Hematopoietic multipotent progenitor cell treated with erythropoietin and hydrocortisone succinate and interleukin-3 and kit ligand, for 8 days (in vitro differentiated cells): ENCODE measurements at regions not wholly inside any gene's neighbourhood (a gene's known extent, or its start where the extent isn't known, plus 50 kb on each side); places are given as distances from the start of the nearest gene placed in this dataset.
"Not testable (repeated sequence)": the region's sequence is repeated elsewhere in the genome, so short reads cannot be mapped to it uniquely, and the experiment has no call there.

Source experiments
- DNase-seq: peaks from one replicate; pipeline ENCODE4 v3.0.0-alpha.2; 2015

GRCh38 chr11:79503028-79503427 lies 62.2 kb upstream of the TENM4 start:
- no peak for DNase-seq

GRCh38 chr11:79501707-79502106 lies 60.9 kb upstream of the TENM4 start:
- no peak for DNase-seq

GRCh38 chr11:79499929-79500328 lies 59.1 kb upstream of the TENM4 start:
- not testable (repeated sequence) for DNase-seq

- no peak for DNase-seq
These were observed 57.8 kb upstream of the TENM4 start for GRCh38 chr11:79498667-79499066.

GRCh38 chr11:79493555-79494171 lies 52.8 kb upstream of the TENM4 start:
- peak; percentile 55 for DNase-seq

- DNase-seq = no peak
These were observed 51.2 kb upstream of the TENM4 start for GRCh38 chr11:79492008-79492407.
